GM19452 (cell line): ENCODE measurements at regions not wholly inside any gene's neighbourhood (a gene's known extent, or its start where the extent isn't known, plus 50 kb on each side); places are given as distances from the start of the nearest gene placed in this dataset.
"Not testable (repeated sequence)": the region's sequence is repeated elsewhere in the genome, so short reads cannot be mapped to it uniquely, and the experiment has no call there.

Source experiments
- ATAC-seq: cut with Tn5 transposase; IDR thresholded peaks from one replicate; pipeline ENCODE4 v1.9.1; 2021; ENCODE audit not compliant: unreplicated experiment

DNA sequence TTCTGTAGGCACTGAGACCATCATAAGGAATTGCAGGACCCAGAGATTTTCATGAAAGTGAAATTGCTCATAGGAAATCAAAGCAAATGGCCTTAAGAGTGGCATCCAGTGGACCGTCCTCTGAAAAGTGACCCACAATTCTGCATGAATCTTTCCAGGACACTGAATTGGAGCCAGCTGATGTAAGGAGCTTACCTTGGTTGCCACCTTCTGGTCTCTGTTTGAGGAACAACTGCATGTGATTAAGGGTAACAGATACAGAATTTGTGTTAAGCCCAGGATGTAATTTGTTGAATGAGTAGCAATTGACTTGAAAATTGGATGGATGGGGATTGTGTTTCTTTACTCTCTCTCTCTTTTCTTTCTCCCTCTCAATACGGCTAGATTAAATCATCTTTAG, 49.9 kb upstream of the GAS1 start:
- ATAC-seq, result no peak

DNA sequence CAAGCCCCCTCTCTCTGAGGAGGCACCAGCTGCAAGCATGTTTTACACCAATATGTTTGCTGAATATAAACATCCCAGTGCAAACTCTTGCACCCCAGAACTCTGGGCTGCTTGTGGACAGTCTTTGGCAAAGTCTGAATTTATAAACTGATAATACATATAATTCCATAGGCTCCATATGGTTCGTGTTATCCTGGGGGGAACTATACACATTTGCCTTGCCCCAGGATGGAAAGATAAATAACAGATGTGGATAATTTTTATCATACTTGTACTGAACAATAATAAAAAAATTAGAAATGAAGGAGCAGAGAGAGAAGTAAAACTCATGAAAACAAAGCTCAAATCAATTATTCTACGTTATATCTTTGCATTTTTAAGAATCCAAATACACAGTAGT, 50.6 kb upstream of the GAS1 start:
- no peak for ATAC-seq

DNA sequence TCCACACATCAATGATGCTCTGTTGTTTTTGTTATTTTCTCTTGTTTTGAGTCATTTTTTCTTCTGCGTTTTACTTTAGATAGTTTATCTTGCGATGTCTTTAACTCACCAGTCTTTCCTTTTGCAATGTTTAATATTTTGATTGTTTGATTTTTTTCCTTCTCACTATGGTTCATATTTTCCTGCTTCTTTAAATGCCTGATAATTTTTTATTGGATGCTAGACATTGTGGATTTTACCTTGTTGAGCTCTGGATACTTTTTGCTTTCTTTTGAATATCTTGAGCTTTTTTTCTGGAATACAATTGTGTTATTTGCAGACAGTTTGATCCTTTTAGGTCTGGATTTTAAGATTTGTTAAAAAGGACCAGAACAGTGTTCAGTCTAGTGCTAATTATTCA, 55.2 kb upstream of the GAS1 start:
- ATAC-seq, result no peak

DNA sequence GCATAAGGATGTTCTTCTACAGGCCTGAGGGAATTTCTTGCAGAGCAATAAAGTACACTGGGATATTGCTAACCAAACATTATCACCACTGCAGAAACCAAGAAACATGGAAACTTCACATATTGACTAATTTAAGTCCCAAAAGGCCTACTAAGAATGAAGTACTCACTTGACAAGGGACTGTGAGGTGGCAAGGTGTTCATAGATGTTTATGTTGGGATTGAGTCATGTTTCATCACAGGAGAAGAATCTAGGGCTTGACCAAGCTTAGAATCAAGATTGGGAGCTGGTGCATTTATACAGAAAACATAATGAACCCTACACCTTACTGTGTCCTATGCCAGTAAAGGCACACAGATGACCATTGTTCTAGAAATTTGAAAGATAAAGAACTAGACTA, 56.7 kb upstream of the GAS1 start:
- no peak for ATAC-seq

DNA sequence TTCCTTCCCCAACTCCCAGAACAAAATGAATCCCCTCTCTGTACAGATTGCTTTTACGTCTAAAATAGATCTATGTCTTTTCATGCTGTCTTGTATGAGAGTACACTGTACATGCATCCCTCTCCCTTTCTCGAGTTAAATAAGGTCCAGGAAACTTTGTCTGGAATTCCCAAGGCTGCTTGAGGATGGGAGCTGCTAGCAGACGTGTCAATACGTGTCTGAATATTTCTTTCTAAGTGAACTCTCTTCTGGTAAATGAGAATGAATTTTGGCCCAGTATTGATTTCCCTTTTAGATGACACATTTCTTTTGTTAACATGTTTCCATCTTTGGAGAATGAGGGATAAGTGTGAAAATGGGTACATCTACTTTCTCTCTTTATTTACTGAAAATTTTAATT, 59.6 kb upstream of the GAS1 start:
- no peak for ATAC-seq

DNA sequence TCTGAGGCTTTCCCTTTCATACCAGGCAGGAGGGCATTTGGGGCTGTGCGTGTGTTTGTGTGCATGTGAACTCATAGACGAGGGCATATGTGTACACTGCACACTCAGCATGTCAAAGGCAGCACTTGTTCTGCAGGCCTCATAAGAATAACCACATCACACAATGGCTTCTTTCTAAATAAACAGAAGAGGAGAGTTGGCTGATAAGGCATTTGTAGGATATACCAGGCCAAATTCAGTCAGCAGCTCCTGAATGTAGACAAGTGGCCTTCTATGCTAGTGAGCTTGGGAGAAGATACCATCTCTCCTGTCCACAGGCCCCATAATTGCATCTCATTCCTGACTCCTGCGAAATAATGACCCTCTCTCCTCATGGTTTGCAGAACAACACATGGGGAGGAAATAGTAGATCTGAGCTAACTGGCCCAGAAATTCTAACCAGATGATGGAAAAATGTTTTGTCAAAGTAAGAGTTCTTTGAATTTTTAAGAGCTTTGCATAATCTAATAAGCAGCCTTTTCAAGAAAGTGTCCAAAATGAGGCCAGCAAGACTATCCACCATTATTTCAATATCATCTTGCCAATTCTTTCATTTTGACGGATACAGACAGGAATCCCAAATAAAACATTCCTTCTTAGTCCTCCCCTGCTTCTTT, 60.5 kb upstream of the GAS1 start:
- ATAC-seq, result no peak

DNA sequence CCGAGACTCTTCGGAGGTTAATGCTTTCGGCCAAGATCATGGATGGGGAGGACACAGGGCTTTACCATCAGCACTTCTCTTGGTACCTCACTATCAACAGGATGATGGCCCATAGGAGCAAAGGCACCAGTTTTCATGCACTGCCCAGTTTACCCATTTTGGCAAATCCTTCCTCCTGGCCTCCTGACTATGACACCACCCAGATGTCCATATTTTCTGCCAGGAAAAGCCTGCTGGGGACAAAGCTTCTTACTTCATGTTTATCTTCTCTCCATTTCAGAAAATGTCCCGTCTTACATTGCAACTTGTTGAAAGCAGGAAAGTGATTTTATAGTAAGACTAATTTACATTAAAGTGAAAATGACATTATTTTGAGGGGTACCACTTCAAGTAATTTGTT, 61.4 kb upstream of the GAS1 start:
- ATAC-seq, result no peak

DNA sequence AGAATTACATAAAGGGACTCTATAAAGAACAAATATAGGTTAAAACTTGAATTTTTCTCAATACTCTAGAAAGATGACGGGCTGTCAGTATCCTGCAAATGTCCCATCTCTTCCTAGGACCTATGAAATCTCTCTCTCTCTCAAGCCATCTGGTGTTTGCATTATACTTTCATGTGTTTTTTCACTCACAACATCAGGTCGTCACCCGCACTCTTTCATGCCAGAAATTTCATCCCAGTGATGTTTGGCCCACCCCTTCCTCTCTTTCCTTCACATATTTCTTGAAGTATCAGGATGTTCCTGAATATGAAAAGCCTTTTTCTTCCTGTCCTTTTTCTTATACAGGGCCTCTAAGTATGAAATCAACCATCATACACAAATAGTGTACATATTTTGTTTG, 63.3 kb upstream of the GAS1 start:
- no peak for ATAC-seq

DNA sequence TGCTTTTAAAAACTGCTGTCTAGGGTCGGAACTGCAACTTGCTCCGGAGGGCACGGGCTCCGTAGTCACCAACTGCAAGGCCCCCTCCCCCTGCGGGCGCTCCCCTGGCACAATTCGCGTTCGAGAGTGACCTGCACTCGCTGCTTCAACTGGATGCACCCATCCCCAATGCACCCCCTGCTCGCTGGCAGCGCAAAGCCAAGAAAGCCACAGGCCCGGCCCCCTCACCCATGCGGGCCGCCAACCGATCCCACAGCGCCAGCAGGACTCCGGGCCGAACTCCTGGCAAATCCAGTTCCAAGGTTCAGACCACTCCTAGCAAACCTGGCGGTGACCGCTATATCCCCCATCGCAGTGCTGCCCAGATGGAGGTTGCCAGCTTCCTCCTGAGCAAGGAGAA, 64.2 kb upstream of the GAS1 start:
- ATAC-seq, result no peak

DNA sequence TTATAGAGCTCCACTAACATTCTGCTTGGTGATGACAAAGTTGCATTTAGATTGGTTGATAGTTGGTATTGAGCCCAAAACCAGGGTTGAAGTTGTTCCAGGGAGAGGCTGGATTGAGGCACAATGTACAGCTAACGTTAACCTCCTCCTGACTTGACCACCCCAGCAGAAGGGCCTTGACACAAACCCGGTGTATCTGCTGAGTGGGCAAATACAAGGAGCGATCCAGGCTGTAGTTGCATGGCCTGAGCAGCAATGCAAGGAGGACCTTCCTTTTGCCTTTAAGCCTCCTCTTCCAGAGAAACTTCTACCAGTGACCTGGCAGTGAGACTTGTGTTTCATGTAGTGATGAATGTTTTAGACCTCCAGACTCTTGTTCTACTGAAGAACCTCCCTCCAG, 66.2 kb upstream of the GAS1 start:
- no peak for ATAC-seq

DNA sequence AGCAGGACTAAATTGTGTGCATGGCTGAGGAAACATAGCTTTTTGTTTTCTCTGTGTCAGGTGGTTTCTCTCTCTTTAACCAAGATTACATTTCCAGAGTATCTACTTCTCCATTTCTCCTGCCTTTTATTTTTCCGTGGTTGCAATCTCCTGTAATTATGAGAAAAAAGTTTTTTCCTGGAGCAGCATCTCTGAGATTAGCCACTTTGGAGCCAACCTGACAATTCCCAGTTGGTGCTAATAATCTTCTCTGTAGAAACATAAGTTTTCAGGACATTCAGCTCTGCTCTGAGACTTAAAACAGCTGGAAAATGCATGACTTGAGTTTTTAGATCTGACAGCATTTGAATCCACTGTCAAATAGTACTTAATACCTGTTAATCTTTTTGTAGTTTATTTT, 67.1 kb upstream of the GAS1 start:
- no peak for ATAC-seq

DNA sequence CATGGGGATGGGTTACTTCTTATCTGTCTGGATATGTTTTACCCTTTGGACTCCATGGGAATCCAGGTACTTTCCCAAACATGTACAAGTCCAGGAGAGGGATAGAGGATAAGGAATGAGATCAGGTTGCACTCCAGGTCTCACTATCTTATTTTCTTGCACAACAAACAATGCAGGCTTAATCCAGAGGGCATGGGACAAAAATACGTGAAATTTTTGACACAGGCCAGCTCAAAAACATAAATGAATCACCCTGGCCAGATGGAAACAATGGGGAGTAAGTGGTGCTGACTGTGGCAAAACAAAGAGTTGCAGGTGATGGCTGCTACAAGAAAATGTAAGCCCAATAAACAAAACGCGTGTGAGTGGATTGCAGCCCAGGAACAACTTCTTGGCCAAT, 69.4 kb upstream of the GAS1 start:
- no peak for ATAC-seq

DNA sequence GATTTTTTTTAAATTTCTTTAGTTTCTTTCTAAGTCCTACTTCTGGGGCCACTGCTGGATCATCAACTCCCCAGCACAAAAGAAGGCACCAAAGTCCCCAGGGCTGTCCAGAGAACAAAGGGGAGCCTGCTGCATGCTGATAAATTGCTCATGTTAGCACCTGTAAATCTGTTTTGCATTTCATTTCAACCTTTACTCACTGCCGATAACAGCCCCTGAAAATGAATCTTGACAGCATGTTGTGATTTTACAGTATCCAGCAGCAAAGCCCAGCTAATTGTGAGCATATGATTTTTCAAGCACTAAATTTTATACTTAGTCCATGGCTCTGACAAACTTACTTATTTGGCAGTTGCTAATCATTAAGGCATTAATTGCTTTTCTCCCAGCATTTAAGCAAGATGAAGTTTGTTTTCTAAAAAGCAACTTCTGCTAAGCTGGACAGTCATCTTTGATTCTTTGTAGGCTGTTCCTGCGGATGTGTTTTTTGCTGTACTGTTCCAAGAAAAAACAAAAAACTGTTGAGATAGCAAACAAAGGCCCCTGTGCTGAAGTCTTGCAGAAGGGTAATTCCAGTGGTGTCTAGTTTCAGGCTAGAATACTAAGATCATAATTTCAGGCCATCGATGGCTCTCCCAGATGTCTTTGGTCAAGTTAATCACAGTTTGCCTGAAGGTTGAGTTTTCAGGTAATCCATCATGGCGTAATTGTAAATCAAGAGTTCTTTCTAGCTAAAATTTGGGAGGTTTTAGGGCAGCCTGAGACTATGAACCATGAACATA, 73.1 kb upstream of the GAS1 start:
- ATAC-seq, result no peak

DNA sequence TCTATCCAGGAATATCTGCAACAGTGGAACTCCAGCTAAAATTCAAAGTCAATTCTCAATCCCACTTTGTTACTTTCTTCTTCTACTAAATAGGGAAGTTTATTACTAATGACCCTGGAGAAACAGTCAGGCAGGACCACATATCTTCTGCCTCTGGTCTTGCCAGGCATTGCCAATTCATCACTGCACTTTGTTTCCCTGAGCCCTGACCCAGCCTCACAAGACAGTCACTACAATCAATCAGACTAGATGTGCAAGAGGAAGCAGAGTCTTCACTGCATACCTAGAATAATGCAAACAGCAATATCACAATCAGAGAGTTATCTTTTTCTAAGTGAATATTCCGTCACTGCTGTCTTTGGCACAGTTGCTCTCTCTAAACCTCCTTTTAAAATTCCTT, 74.9 kb upstream of the GAS1 start:
- no peak for ATAC-seq

DNA sequence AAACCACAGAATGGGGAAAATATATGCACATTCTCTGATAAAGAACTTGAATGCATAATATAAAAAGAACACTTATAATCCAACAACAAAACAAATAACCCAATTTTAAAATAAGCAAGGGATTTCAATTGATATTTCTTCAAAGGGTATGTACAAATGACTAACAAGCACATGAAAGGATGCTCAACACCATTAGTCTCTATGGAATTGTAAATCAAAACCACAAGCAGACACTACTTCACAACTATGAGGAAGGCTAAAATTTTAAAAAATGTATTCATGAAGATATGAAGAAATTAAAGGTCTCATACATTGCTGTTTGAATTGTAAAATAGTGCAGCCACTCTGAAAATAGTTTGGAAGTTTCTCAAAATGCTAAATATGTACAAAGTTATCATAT, 78.9 kb upstream of the GAS1 start:
- no peak for ATAC-seq

DNA sequence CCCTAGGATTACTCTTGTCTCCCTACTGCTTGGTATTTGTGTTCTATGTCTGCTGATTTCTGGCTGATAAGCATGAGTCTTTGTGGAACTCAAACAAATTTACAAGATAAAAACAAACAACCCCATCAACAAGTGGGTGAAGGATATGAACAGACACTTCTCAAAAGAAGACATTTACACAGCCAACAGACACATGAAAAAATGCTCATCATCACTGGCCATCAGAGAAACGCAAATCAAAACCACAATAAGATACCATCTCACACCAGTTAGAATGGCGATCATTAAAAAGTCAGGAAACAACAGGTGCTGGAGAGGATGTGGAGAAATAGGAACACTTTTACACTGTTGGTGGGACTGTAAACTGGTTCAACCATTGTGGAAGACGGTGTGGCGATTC, 81.5 kb upstream of the GAS1 start:
- not testable (repeated sequence) for ATAC-seq

DNA sequence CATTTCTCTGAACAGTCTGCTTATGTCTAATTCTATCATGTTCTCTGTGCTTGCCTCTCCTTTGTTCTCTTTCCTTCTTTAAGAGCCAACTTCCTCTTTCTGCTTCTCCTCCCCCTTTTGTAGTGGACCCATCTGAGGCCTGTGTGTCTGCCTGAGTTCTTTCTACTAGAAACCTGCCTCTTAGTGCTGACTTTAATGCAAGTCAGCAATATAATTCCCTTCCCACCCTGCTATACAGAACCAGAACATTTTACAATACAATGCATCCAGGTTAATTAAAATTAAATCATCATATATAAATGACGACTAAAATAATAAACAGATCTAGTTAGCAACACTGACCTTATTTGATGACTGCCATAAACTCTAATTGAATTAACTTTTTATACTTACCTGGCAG, 82.6 kb upstream of the GAS1 start:
- ATAC-seq, result no peak

DNA sequence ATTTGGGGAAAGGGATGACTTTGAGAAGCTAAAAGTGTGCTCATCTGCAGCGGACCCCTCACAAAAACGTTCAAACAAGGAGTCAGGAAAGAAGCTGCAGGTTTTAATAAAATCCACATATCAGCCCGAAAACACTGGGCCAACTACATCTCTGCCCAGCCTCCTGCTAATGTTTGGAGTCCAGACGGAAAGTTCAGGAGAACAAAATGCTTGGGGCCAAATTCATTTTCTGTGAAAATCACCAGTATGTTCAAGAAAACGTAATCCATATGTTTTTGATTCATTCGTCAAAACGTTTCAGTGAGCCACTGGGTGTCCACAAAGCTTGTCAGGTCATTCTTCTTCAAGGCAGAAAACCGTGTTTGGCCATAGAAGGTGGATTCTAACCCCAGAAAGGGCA, 87.5 kb upstream of the GAS1 start:
- no peak for ATAC-seq

DNA sequence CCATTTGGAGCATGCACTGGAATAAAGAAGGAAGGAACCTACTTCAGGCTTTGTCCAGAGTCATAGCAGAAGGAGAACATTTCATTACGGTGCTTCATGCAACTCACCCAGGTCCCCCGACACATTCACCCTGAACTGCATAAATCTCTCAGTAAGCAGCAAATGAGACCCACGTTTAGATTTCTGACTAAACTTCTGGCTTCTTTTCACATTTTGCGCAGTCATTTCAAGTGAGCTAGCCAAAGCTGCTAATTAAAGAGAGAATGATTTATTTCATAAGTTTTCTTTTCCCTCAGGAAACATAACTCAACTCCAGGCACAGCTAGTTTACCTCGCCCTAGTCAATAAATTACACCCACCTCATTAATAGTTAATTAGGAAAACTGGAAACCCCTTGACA, 88.6 kb upstream of the GAS1 start:
- no peak for ATAC-seq

DNA sequence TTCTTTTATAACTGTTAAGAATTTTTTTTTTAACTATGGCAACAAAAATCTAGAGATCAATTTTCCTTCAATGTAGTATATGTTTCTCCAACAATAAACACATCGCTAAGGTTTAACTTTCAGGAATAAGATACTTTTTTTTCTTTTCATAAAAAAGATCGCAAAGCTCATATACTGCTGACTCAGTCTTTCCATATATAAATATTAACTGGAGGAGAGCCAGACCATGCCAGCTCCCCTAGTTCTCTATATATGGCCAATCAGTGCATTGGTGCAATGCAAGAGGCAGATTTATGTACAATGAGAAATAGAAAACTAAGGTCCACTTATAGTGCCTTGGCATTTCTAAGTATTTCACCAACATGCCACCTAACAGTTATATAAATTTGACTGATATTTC, 89.2 kb upstream of the GAS1 start:
- no peak for ATAC-seq

DNA sequence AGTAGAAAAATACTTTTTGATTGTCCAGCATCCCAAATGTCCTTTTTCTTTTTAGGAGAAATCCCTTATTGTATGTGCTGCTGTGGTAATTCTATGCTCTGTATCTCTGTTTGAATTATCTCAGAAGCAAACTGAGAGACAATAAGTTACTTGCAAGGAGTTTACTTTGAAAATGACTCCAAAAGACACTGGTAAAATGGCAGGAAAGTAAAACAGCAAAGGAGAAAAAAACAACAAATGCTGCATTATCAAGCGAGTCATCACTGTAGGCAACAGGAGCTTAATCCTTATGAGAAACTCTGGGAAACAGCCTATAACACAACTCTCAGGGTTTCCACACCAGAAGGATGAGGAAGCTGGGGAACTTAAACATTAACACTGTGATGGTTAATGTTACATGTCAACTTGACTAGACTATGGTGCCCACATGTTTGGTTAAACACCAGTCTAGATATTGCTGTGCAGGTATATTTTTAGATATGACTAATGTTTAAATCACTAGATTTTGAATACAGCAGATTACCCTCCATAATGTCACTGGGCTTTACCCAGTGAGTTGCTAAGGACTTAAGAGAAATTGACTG, 92.6 kb upstream of the GAS1 start:
- no peak for ATAC-seq

DNA sequence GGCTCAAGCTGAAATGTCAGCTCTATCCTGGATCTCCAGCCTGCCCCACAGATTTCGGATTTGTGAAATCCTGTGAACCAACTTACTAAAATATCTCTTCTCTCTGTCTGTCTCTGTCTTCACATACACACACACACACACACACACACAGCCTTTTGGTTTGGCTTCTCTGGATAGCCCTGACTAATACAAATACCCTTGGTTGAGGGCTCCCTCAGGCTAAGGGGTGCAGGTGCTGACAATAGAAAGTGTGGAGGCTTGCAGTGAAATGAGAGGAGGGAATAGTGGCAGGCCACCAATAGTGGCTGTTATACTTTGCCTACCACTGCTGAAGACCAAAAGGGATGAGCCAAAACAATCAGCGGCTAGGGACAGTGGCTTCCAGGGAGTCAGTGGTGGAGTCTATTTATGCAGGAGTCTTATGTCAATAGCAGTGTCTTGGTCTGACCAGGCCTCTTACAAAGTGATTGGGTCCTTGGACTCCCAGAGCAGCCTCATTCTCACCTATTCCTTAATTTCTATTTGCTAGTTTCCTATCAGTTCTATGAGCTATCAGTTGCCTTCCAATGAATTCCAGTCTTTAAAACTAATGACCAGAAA, 93.2 kb upstream of the GAS1 start:
- ATAC-seq, result no peak
